ENCODE measurements at regions not wholly inside any gene's neighbourhood (a gene's known extent, or its start where the extent isn't known, plus 50 kb on each side); places are given as distances from the start of the nearest gene placed in this dataset.
"Not testable (repeated sequence)": the region's sequence is repeated elsewhere in the genome, so short reads cannot be mapped to it uniquely, and the experiment has no call there.

DNA sequence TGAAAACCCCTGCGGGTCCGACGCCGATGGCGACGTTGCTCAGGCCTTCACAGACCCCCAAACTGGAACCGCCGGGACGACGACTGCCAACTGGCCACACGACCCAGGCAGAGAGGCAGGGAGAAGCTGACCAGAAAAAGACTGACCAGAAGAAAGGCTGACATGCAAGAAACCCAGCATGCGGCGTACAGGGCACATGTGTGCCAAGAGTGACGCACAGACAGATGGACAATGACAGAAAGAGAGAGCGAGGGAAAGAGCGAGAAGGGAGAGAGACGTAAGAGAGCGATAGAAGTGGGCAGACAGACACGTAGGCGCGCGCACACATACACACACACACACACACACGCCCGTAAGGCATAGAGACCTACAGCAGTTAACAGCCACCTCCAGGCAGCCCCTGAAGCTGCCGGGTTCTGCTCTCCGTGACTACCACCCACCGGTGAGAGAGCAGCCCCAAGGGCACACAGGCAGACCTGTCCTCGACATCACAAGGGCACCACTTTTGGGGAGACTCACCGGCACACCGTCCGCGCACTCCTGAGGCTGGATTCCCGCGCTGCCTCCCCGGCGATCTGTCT lies 67.2 kb upstream of the ZNF527 start:
- DNase-seq (ENCODE audit: low read depth): no peak

DNA sequence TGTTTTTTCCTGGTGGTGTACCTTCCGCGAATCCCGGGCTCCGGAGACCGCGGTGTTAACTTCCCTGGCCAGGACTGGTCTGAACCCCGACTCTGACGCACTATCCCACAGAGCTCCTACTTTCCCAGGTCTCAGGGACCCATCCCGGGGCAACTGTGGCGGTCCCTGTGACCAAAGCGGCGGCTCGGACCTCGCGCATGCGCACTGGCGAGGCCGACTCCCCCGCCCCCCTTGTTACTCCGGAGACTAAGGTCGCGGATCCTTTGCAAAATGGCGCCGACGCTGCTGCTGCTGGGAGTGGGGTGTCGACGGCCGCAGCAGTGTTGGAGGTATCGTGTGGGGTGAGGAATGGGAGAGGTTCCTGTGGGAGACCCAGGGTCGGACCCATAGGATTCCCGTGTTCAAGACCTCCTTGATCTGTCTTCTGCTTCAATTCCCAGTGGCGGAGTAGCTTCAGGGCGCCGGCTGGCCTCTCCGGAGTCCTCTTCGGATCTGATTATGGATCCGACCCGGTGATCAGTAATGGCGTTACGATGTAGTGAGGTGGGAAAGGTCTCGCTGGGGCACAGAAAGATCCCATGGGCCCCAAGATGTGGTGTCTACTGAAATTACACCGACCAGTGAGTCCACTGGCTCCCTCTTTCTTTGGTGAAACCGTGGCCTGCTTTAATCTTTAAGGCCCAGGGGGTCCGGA lies 66.6 kb upstream of the ZNF527 start:
- no peak for DNase-seq (ENCODE audit: low read depth)

DNA sequence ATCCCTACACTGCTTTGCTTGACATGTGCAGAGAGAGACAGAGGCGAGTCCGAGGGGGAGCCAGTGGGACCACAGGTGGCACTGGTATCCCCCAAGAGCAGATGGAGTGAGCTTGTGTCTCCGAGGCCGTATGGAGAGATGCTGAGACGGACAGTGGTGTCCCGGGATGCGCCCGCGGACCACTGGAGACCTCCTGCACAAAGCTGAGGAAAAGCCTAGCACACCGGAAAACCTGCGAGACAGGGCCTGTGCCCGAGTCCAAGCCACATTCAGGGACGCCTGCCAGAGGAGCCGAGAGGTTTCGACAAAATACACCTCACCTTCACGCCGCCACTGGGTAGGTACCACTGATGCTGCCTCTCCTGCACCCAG lies 66.0 kb upstream of the ZNF527 start:
- DNase-seq (ENCODE audit: low read depth): no peak

- DNase-seq (ENCODE audit: low read depth): no peak
These were observed 64.4 kb upstream of the ZNF527 start for GRCh38 chr19:37306383-37306963.

- DNase-seq (ENCODE audit: low read depth): no peak
These were observed 60.9 kb upstream of the ZNF527 start for GRCh38 chr19:37309834-37310575.

GRCh38 chr19:37312531-37313334 lies 58.2 kb upstream of the ZNF527 start:
- not testable (repeated sequence) for DNase-seq (ENCODE audit: low read depth)

DNA sequence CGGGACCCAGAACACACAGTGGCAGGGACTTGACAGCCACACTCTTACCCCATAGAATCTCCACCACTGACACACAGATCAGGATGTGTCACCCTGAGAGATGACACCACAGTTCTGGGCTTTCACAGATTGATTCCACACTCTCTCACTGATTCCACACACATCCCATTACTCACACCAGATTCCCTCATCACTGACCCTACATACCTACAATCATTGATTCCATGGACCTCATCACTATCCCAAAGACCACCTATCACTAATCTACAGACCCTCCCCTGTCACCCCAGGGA lies 57.6 kb upstream of the ZNF527 start:
- DNase-seq (ENCODE audit: low read depth): no peak

DNA sequence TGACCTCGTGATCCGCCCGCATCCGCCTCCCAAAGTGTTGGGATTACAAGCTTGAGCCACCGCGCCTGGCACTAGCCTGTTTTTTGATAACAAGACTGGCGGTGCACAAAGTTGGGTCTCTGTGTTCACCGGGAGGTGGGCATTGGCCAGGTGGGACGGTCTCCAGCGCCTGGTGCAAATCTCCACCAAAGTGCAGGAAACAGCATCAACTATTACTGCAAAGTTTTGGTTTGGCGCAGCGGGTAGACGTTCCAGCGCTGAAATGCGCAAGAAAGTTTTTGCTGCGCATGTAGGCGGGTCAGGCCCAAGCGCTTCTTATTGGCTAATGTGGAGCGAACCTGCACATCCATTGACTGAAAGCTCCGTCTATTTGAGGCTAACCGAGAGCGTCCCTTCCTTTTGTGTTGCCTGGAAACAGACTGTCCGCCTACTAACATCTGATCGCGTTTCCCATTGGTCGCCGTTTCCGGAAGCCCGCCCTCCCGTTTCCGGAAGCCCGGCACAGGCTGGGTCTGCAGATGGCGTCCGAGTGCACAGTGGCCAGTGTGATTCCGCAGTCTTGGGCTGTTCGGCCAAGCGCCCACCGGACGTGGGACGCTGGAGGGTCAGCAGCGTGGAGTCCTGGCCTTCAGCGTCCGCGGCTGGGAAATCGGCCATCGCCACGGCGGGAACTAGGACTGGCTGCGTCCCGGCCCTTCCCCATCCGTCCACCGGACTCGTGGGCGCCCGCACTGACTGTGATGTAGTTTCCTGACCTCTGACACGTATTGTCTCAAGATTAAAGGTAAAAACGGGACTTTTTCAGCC lies 53.3 kb upstream of the ZNF527 start:
- DNase-seq (ENCODE audit: low read depth): peak; percentile 96

DNA sequence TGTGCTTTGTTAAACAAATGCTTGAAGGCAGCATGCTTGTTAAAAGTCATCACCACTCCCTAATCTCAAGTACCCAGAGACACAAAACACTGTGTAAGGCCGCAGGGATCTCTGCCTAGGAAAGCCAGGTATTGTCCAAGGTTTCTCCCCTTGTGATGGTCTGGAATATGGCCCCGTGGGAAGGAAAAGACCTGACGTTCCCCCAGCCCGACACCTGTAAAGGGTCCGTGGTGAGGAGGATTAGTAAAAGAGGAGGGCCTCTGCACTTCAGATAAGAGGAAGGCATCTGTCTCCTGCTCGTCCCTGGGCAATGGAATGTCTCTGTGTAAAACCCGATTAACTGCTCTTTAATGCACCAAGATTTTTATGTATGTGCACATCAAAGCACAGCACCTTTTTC lies 49.9 kb upstream of the ZNF527 start:
- DNase-seq (ENCODE audit: low read depth): not testable (repeated sequence)

Measured in HT1080 (cell line).